HG03520 (cell line): ENCODE measurements at regions not wholly inside any gene's neighbourhood (a gene's known extent, or its start where the extent isn't known, plus 50 kb on each side); places are given as distances from the start of the nearest gene placed in this dataset.
A peak's percentile ranks its signal among the peaks of the same experiment; 100 is the strongest.
"Not testable (repeated sequence)": the region's sequence is repeated elsewhere in the genome, so short reads cannot be mapped to it uniquely, and the experiment has no call there.

Source experiments
- ATAC-seq: cut with Tn5 transposase; IDR thresholded peaks from one replicate; pipeline ENCODE4 v1.9.1; 2021; ENCODE audit warnings: mild to moderate bottlenecking, moderate library complexity; ENCODE audit not compliant: unreplicated experiment

- ATAC-seq = peak; percentile 69
Measured at GRCh38 chr6:119444642-119445557, 95.3 kb upstream of the MAN1A1 start.

DNA sequence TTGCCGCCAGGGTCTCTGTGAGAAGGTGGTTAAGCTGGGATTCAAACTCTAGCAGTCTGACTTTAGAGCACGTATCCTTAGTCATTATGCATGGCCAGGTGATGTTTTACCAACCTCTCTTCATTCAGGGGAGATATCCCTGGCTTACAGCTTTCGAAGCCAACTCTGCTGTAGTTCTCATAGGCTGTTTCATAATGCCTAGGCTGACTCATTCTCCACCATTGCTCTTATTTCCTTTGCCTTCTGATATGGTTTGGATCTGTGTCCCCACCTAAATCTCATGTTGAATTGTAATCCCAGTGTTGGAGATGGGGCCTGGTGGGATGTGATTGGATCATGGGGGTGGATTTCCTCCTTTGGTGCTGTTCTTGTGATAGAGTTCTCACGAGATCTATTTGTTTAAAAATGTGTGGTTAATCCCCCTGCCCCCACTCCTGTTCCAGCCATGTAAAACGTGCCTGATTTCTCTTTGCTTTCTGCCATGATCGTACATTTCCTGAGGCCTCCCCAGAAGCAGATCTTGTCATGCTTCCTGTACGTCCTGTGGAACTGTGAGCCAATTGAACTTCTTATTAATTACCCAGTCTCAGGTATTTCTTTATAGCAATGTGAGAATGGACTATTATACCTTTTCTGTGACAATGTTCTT is 94.6 kb upstream of the MAN1A1 start:
- ATAC-seq = no peak

DNA sequence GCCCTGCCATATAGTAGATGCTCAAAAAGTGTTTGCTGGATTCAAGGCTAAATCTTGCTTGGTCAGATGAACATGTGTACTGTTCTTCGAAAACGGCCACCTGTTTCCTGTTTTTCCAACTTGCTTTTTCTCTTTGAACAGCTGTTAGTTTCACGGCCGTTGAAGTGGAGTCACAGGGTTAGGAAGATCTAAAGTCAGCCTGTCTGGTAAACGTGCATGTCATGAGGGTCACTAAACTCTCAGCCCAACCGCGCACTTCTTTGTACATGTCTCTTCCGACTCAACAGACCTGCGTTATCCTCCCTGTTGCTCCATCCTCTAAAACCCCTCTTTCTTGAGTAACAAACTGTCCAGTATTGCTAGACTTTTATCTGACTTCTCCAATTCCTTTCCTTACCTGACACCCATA is 93.2 kb upstream of the MAN1A1 start:
- peak; percentile 37 for ATAC-seq

DNA sequence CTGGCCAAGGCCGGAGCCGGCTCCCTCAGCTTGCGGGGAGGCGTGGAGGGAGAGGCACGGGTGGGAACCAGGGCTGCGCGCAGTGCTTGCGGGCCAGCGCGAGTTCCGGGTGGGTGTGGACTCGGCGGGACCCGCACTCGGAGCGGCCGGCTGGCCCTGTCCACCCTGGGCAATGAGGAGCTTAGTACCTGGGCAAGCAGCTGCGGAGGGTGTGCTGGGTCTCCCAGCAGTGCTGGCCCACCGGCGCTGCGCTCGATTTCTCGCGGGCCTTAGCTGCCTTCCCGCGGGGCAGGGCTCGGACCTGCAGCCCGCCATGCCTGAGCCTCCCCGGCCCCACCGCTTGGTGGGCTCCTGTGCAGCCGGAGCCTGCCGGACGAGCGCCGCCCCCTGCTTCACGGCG is 91.4 kb upstream of the MAN1A1 start:
- ATAC-seq = no peak

GRCh38 chr6:119436583-119436982 is 87.0 kb upstream of the MAN1A1 start:
- ATAC-seq = no peak

DNA sequence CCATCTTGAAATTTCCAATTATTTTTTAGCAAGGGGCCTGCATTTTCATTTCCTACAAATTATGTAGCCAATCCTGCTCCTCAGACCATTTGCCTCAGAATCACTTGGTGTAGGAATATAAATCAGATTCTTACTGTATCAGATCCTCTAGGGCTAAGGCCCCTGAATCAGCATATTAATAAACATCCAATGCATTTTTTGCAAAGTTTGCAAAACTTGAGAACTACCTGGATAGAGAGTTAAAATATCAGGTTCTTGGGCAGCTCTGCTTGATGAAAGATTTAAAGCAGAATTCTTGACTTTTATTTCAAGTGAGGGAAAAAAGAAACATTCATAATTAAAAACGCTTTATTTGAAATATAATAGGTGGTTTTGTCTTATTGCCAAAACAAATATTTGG is 82.2 kb upstream of the MAN1A1 start:
- no peak for ATAC-seq

DNA sequence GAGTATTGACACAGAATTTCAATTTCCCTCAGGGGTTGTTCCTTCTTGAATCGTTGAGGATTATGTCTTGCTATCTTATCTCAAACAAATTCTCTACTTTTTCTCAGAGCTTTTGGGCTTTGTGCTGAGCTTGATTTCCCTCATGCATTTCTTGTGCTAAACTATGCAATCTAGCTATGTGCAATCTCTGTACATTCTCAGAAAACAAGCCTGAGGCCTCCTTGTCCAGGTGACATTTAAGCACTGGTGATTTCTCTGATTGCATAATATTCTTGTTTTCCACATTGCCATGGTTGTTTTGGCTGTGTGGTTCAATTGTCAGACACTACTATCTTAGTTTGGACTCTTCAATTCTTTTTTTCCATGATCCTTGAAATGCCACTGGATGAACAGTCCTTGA is 81.2 kb upstream of the MAN1A1 start:
- no peak for ATAC-seq

DNA sequence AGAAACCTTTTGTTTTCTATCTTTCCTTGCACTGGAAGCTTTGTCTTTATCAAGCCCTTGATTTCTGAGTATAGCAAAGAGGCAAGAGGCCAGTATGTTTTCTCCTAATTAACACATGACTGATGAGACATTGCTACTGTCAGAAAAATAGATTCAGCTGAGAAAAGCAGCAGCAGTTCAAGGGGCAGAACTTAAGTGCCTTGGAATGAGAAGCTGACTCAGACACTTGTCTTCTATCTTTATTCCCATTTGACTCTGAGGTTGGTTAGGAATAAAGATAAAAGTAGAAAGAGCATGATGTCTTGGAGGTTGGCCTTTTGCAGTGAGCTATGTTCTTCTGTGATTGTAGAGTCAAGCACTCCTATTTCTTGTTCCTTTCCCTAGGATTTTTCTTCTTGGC is 79.1 kb upstream of the MAN1A1 start:
- no peak for ATAC-seq

- ATAC-seq = no peak
Measured at GRCh38 chr6:119426619-119427018, 77.1 kb upstream of the MAN1A1 start.

DNA sequence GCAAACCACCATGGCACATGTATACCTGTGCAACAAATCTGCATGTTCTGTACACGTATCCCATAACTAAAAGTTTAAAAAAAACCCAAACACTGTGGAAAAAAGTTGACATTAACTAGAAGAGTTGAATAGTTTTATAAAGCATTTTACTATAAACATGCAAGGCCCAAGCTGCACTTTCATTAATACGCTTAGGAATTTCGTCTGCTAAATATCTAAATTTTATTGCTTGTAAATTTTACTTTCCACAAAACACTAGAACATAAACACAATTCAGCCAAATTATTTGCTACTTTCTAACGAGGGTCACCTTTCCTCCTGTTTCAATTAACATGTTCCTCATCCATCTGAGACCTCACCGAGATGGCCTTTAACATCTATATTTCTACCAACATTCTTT is 74.4 kb upstream of the MAN1A1 start:
- no peak for ATAC-seq

DNA sequence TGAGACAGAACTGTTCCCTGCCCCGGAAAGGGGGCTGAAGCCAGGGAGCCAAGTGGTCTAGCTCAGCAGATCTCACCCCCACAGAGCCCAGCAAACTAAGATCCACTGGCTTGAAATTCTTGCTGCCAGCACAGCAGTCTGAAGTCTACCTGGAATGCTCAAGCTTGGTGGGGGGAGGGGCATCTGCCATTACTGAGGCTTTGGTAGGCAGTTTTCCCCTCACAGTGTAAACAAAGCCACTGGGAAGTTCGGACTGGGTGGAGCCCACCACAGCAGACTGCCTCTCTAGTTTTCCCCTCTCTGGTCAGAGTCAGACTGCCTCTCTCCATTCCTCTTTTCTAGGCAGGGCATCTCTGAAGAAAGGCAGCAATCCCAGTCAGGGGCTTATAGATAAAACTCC is 68.5 kb upstream of the MAN1A1 start:
- not testable (repeated sequence) for ATAC-seq

DNA sequence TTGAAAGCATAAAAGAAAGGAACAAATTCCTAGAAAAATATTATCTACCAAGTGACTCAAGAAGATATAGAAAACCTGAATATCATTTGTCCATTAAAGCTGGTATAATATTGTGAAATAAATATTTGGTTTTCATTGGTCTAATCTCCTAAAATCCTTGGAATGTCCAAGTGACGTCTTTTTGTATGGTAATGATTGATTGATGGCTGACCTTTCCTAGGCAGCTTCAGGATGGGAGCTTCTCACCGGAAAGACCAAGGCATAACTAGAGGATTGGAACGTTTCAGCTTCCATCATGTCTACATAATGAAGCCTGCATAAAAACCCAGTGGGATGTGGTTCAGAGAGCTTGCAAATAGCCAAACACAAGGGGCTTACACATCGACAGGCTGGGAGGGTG is 57.6 kb upstream of the MAN1A1 start:
- no peak for ATAC-seq

DNA sequence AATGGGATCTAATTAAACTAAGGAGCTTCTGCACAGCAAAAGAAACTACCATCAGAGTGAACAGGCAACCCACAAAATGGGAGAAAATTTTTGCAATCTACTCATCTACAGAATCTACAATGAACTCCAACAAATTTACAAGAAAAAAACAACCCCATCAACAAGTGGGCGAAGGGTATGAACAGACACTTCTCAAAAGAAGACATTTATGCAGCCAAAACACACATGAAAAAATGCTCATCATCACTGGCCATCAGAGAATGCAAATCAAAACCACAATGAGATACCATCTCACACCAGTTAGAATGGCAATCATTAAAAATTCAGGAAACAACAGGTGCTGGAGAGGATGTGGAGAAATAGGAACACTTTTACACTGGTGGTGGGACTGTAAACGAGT is 55.6 kb upstream of the MAN1A1 start:
- ATAC-seq = not testable (repeated sequence)
